BE2C (cell line): ENCODE measurements at regions not wholly inside any gene's neighbourhood (a gene's known extent, or its start where the extent isn't known, plus 50 kb on each side); places are given as distances from the start of the nearest gene placed in this dataset.
"Not testable (repeated sequence)": the region's sequence is repeated elsewhere in the genome, so short reads cannot be mapped to it uniquely, and the experiment has no call there.

Experiments
- DNase-seq: peaks from one replicate; pipeline ENCODE4 v3.0.0-alpha.2; 2020
- H3K27me3 ChIP-seq: fragments of 250-450 bp; sonication (Bioruptor Pico); 2 replicates; pipeline ENCODE4 v1.5.1; 2020; ENCODE audit warnings: mild to moderate bottlenecking
- H3K36me3 ChIP-seq: fragments of 250-450 bp; sonication (Bioruptor Pico); 2 replicates; pipeline ENCODE4 v1.5.1; 2020; ENCODE audit warnings: mild to moderate bottlenecking
- H3K4me1 ChIP-seq: fragments of 250-450 bp; sonication (Bioruptor Pico); 2 replicates; pipeline ENCODE4 v1.5.1; 2020
- H3K4me3 ChIP-seq: 2 replicates; pipeline ENCODE4 v1.5.1; 2011; ENCODE audit warnings: low read depth, low read length
- H3K9me3 ChIP-seq: fragments of 250-450 bp; sonication (Bioruptor Pico); 2 replicates; pipeline ENCODE4 v1.5.1; 2020
- TF ChIP-seq, protein P1 (sequence below): IDR thresholded peaks from 2 replicates; pipeline ENCODE4 v1.5.1; 2012; ENCODE audit warnings: mild to moderate bottlenecking, low read depth, low read length

DNA sequence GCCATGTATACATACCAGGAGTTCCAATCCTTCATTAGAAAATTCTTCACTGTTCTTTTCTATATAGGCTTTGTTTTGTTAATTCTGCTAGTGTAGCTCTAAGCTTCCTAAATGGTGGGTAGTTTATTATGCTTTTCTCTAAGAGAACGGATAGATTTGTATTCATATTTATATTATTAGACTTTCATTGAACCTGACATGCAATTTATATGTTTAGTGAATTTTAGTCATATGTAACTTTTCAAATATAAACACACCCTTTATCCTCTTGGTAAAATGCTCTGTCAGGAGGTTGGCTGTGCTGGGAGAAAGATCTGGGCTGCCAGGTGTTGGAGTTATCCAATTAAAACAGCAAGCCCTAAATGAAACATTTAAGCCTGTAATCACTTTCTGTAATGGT is 369.7 kb upstream of the RGS18 start:
- TF ChIP-seq, protein P1, sequence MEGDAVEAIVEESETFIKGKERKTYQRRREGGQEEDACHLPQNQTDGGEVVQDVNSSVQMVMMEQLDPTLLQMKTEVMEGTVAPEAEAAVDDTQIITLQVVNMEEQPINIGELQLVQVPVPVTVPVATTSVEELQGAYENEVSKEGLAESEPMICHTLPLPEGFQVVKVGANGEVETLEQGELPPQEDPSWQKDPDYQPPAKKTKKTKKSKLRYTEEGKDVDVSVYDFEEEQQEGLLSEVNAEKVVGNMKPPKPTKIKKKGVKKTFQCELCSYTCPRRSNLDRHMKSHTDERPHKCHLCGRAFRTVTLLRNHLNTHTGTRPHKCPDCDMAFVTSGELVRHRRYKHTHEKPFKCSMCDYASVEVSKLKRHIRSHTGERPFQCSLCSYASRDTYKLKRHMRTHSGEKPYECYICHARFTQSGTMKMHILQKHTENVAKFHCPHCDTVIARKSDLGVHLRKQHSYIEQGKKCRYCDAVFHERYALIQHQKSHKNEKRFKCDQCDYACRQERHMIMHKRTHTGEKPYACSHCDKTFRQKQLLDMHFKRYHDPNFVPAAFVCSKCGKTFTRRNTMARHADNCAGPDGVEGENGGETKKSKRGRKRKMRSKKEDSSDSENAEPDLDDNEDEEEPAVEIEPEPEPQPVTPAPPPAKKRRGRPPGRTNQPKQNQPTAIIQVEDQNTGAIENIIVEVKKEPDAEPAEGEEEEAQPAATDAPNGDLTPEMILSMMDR: no peak
- DNase-seq: no peak
- no peak overlapping the region for H3K4me3 ChIP-seq
- H3K9me3 ChIP-seq: no peaks in the 10 kb centered on the region
- no peaks in the 10 kb centered on the region for H3K4me1 ChIP-seq
- H3K36me3 ChIP-seq: no peaks in the 10 kb centered on the region
- no peaks in the 10 kb centered on the region for H3K27me3 ChIP-seq

DNA sequence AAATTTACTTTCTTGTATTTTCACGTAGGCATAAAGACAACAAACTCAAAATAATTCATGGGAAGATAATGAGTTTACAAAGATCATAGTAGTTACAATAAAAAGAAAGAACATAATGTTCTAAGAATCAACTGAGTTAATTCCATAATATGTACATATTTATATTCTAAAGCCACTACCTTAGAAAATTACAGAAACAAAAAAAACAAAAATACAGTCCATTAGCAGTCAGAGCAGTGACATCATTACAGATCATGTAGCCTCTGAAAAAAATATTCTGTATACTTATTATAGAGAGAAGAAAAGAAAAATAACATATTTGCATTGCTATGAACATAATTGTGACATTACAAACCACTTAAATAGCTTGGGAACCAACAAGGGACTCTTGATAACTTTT is 360.1 kb upstream of the RGS18 start:
- Histone ChIP-seq H3K36me3 (no peaks in the 10 kb centered on the region), H3K9me3 (no peaks in the 10 kb centered on the region), H3K4me3 (no peak overlapping the region), H3K4me1 (no peaks in the 10 kb centered on the region), H3K27me3 (no peaks in the 10 kb centered on the region)
- TF ChIP-seq, protein P1: no peak
- DNase-seq: no peak

DNA sequence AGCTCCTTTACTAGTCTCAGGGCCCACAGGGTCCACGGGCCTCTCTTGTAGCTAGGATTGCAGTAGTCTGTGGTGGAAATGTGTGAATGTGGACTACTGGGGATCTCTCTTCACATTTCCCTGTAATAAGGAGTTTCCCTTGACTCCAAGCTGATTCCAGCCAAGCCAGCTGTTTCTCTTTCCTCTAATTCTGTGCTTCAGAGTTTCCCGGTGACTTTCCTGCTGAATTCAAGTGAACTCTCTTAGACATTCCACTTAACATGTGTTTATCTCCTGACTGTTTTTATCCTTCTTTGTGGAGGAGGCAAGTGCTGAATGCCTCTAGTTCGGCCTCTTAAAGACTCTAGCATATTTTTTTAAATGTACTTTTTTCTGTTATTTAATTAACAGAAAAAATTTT is 354.0 kb upstream of the RGS18 start:
- DNase-seq: no peak
- TF ChIP-seq, protein P1: no peak
- Histone ChIP-seq H3K9me3 (no peaks in the 10 kb centered on the region), H3K4me1 (no peaks in the 10 kb centered on the region), H3K27me3 (no peaks in the 10 kb centered on the region), H3K36me3 (no peaks in the 10 kb centered on the region), H3K4me3 (no peak overlapping the region)

DNA sequence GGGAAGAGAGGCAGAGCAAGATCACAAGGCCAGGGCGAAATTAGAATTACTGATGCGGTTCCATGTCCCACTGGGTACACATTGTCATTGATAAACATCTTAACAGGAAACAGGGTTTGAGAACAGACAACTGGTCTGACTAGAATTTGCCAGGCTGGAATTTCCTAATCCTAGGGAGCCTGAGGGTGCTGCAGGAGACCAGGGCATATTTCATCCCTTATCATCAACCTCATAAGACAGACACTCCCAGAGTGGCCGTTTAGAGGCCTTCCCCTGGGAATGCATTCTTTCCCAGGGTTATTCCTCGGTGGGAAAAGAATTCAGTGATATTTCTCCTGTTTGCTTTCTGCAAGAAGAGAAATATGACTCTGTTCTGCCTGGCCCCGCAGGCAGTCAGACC is 344.7 kb upstream of the RGS18 start:
- not testable (repeated sequence) for H3K4me1 ChIP-seq, H3K27me3 ChIP-seq, H3K4me3 ChIP-seq, H3K36me3 ChIP-seq, H3K9me3 ChIP-seq
- peak; percentile 74 for DNase-seq

DNA sequence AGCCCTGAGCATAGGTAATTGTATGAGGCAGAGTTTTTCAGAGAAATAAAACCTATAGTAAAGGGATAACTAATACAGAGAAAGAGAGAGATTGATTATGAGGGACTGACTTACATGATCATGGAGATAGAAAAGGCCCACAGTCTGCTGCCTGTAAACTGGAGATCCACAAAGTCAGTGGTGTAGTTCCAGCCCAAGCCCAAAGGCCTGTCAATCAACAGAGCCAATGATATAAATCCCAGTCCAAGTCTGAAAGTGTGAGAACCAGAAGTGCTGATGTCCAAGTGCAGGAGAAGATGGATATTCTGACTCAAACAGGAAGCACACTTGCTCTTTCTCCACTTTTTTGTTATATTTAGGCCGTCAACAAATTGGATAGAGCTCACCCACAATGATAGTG is 340.1 kb upstream of the RGS18 start:
- Histone ChIP-seq H3K4me1 (peaks cover 14% of the 10 kb centered on the region), H3K9me3 (no peaks in the 10 kb centered on the region), H3K36me3 (no peaks in the 10 kb centered on the region), H3K27me3 (no peaks in the 10 kb centered on the region), H3K4me3 (no peak overlapping the region)
- no peak for DNase-seq
- TF ChIP-seq, protein P1: no peak

DNA sequence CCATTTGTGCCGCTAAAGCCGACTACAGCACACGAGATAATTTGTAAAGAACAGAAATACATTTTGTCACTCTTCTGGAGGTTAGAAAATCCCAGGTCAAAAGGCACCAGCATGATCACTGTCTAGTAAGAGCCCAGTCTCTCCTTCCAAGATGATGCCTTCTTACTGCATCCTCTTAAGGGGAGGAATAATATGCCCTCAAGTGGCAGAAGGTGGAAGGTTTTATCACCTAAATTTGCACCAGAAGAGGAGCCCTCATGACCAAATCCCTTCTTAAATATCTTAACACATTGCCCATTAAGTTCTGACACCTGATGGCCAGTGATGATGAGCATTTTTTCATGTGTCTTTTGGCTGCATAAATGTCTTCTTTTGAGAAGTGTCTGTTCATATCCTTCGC is 326.7 kb upstream of the RGS18 start:
- no peaks in the 10 kb centered on the region for H3K4me1 ChIP-seq
- TF ChIP-seq, protein P1: peak; percentile 16; the same call in 1 of the 2 replicates
- no peaks in the 10 kb centered on the region for H3K36me3 ChIP-seq
- H3K4me3 ChIP-seq: no peak overlapping the region
- no peaks in the 10 kb centered on the region for H3K27me3 ChIP-seq
- H3K9me3 ChIP-seq: no peaks in the 10 kb centered on the region
- no peak for DNase-seq

DNA sequence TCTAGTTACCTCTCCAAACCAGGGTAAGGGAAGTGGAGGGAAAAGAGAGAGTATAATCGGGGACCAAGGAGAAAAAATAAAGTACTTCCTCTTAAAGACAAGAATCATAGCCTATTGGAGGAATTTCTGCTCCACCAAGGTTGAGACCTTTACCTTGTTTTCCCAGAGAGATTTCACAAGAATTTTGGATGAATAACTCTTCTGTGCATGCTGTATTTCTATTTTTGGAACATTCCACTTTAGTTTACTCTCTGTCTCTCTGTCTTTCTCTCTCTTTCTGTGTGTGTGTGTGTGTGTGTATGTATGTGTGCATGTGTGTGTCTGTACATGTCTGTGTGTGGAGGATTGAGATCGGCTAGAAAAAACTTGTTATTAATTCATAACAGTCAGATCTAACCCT is 318.4 kb upstream of the RGS18 start:
- H3K36me3 ChIP-seq: no peaks in the 10 kb centered on the region
- no peaks in the 10 kb centered on the region for H3K9me3 ChIP-seq
- H3K4me3 ChIP-seq: no peak overlapping the region
- no peaks in the 10 kb centered on the region for H3K27me3 ChIP-seq
- TF ChIP-seq, protein P1: no peak
- no peaks in the 10 kb centered on the region for H3K4me1 ChIP-seq
- no peak for DNase-seq
